ENCODE measurements at regions not wholly inside any gene's neighbourhood (a gene's known extent, or its start where the extent isn't known, plus 50 kb on each side); places are given as distances from the start of the nearest gene placed in this dataset.

DNA sequence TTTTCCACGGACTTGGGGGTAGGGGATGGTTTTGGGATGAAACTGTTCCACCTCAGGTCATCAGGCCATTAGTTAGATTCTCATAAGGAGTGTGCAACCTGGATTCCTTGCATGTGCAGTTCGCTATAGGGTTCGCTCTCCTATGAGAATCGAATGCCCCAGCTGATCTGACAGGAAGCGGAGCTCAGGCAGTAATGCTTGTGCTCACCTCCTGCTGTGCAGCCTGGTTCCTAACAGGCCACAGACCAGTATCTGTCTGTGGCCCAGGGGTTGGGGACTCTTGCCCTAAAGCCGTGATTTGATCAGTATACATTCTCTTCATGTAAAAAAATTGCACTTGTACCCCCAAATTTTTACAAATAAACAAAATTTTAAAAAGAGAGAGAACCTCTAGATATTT is 219.4 kb upstream of the CPNE8 start:
- BruUV-seq (replicated peaks), result no TSS peak
- DNase-seq (ENCODE audit: low spot score), result no peak

GRCh38 chr12:39123580-39124253 is 218.3 kb upstream of the CPNE8 start:
- Histone ChIP-seq H3K27me3 (replicated peaks; ENCODE audit: insufficient read depth, low read depth, low read length, poor library complexity) (no peaks in the 10 kb centered on the region), H3K27ac (ENCODE audit: low read depth, low read length, poor library complexity, severe bottlenecking) (no peak overlapping the region), H3K4me3 (ENCODE audit: low read depth, low read length, poor library complexity, severe bottlenecking) (no peak overlapping the region), H3K36me3 (ENCODE audit: insufficient read depth, low read length, poor library complexity, severe bottlenecking) (no peaks in the 10 kb centered on the region), H3K9me3 (ENCODE audit: low read depth, low read length, poor library complexity, severe bottlenecking) (no peaks in the 10 kb centered on the region), H3K4me1 (ENCODE audit: insufficient read depth, low read length, poor library complexity, severe bottlenecking) (no peaks in the 10 kb centered on the region)
- intact Hi-C loops (cut with micrococcal nuclease; ENCODE audit: unreplicated experiment), result no loop called here
- CTCF ChIA-PET, result no interaction called here
- no peak for DNase-seq (ENCODE audit: low spot score)
- POLR2A ChIA-PET (ENCODE audit: low non-redundant PET), result no interaction called here
- BruUV-seq (replicated peaks), result no TSS peak
- no peak for TF ChIP-seq EZH2 (IDR thresholded peaks at IDR 0.05; ENCODE audit: borderline replicate concordance, low read depth, low read length, poor library complexity, severe bottlenecking)

More for the DNA sequence above, 219.4 kb upstream of the CPNE8 start:
- H3K27ac ChIP-seq (ENCODE audit: low read depth, low read length, poor library complexity, severe bottlenecking), result no peak overlapping the region
- no peaks in the 10 kb centered on the region for H3K9me3 ChIP-seq (ENCODE audit: low read depth, low read length, poor library complexity, severe bottlenecking)
- no peaks in the 10 kb centered on the region for H3K27me3 ChIP-seq (replicated peaks; ENCODE audit: insufficient read depth, low read depth, low read length, poor library complexity)
- no peak for TF ChIP-seq CTCF (conservative IDR thresholded peaks at IDR 0.05; ENCODE audit: low read depth, low read length)
- no peak for TF ChIP-seq EZH2 (IDR thresholded peaks at IDR 0.05; ENCODE audit: borderline replicate concordance, low read depth, low read length, poor library complexity, severe bottlenecking)
- POLR2A ChIA-PET (ENCODE audit: low non-redundant PET), result no interaction called here
- CTCF ChIA-PET, result no interaction called here
- H3K4me3 ChIP-seq (ENCODE audit: low read depth, low read length, poor library complexity, severe bottlenecking), result no peak overlapping the region
- no peaks in the 10 kb centered on the region for H3K36me3 ChIP-seq (ENCODE audit: insufficient read depth, low read length, poor library complexity, severe bottlenecking)
- intact Hi-C loops (cut with micrococcal nuclease; ENCODE audit: unreplicated experiment), result no loop called here
- H3K4me1 ChIP-seq (ENCODE audit: insufficient read depth, low read length, poor library complexity, severe bottlenecking), result no peaks in the 10 kb centered on the region

GRCh38 chr12:39122562-39123204 is 217.3 kb upstream of the CPNE8 start:
- H3K27me3 ChIP-seq (replicated peaks; ENCODE audit: insufficient read depth, low read depth, low read length, poor library complexity), result no peaks in the 10 kb centered on the region
- H3K4me3 ChIP-seq (ENCODE audit: low read depth, low read length, poor library complexity, severe bottlenecking), result no peak overlapping the region
- H3K4me1 ChIP-seq (ENCODE audit: insufficient read depth, low read length, poor library complexity, severe bottlenecking), result no peaks in the 10 kb centered on the region
- H3K27ac ChIP-seq (ENCODE audit: low read depth, low read length, poor library complexity, severe bottlenecking), result no peak overlapping the region
- no peak for DNase-seq (ENCODE audit: low spot score)
- H3K36me3 ChIP-seq (ENCODE audit: insufficient read depth, low read length, poor library complexity, severe bottlenecking), result no peaks in the 10 kb centered on the region
- intact Hi-C loops (cut with micrococcal nuclease; ENCODE audit: unreplicated experiment), result no loop called here
- ChIA-PET POLR2A (ENCODE audit: low non-redundant PET) (no interaction called here), CTCF (no interaction called here)
- no peaks in the 10 kb centered on the region for H3K9me3 ChIP-seq (ENCODE audit: low read depth, low read length, poor library complexity, severe bottlenecking)
- no TSS peak for BruUV-seq (replicated peaks)
- TF ChIP-seq EZH2 (IDR thresholded peaks at IDR 0.05; ENCODE audit: borderline replicate concordance, low read depth, low read length, poor library complexity, severe bottlenecking) (no peak), CTCF (conservative IDR thresholded peaks at IDR 0.05; ENCODE audit: low read depth, low read length) (no peak)

DNA sequence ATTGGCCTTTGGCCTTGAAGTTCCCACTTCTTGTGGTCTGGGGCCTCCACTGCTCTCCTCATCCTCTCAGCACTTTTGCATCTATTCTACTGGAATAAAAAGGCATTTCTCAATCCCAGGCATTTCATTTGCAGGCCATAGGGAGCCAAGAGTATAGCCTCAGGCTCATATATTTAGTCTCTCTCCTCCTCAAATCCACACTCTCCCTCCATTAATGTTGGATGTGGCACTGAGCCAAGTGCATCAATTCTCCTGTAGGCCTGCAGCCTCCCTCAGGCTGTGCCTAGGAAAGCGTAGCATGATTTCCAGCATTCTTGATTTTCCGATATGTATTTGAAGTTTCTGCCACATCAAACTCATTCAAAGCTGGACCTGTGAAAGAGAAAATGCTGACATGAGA is 211.5 kb upstream of the CPNE8 start:
- Histone ChIP-seq H3K9me3 (ENCODE audit: low read depth, low read length, poor library complexity, severe bottlenecking) (no peaks in the 10 kb centered on the region), H3K27ac (ENCODE audit: low read depth, low read length, poor library complexity, severe bottlenecking) (no peak overlapping the region), H3K4me3 (ENCODE audit: low read depth, low read length, poor library complexity, severe bottlenecking) (no peak overlapping the region), H3K27me3 (replicated peaks; ENCODE audit: insufficient read depth, low read depth, low read length, poor library complexity) (no peaks in the 10 kb centered on the region), H3K36me3 (ENCODE audit: insufficient read depth, low read length, poor library complexity, severe bottlenecking) (no peaks in the 10 kb centered on the region), H3K4me1 (ENCODE audit: insufficient read depth, low read length, poor library complexity, severe bottlenecking) (no peaks in the 10 kb centered on the region)
- no peak for DNase-seq (ENCODE audit: low spot score)
- intact Hi-C loops (cut with micrococcal nuclease; ENCODE audit: unreplicated experiment), result no loop called here
- TF ChIP-seq CTCF (conservative IDR thresholded peaks at IDR 0.05; ENCODE audit: low read depth, low read length), result no peak
- no peak for TF ChIP-seq EZH2 (IDR thresholded peaks at IDR 0.05; ENCODE audit: borderline replicate concordance, low read depth, low read length, poor library complexity, severe bottlenecking)
- CTCF ChIA-PET, result no interaction called here
- POLR2A ChIA-PET (ENCODE audit: low non-redundant PET), result no interaction called here
- no TSS peak for BruUV-seq (replicated peaks)
